ENCODE measurements at regions not wholly inside any gene's neighbourhood (a gene's known extent, or its start where the extent isn't known, plus 50 kb on each side); places are given as distances from the start of the nearest gene placed in this dataset.

DNA sequence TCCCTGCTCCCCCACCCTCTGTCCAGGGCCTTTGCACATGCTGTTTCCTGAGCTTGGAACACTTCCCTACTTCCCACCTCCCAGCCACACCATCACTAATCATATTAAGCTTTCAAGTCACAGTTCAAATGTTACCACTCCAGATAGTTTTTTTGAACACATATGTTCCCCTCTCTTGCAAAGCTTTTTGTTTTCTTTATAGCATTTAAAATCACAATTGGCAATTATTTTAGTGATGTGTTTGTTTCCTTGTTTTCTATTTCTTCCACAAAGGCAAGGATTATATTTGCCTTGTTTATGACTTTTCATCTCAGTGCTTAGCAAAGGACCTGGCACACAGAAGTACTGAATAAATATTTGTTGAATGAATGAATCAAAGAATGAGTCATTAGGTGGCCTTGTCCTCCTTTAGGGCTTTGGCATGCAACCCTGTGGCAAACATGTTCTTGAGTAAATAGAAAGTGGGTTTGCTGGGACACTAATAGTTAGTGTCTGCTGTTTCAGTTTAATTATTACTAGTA, 386.8 kb downstream of the FGF10 start (continued):
- TF ChIP-seq, protein P1, sequence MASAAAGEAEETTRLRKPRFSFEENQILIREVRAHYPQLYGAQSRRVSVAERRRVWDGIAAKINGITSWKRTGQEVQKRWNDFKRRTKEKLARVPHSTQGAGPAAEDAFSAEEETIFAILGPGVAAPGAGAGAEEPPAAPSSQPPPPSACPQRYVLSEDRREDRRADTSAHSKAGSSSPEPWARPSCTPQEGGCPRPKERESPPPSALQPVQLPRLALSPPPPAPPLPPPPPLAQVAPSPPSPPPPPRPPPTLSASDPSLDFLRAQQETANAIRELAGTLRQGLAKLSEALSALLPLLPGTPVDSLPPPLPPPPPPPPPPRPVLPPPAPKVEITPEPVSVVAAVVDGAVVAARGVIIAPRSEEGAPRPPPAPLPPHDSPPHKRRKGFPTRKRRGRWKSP (CRISPR knock-in tag; IDR thresholded peaks at IDR 0.05): peak; percentile 53; the same call in 1 of the 2 replicates
- TF ChIP-seq MIER2 (CRISPR knock-in tag; IDR thresholded peaks at IDR 0.05) (no peak), GATA4 (IDR thresholded peaks at IDR 0.05; ENCODE audit: borderline replicate concordance, low read depth) (peak; percentile 82; the same call in 1 of the 2 replicates), ZFP41 (CRISPR knock-in tag; IDR thresholded peaks at IDR 0.05; ENCODE audit: borderline replicate concordance) (no peak), TCF7 (IDR thresholded peaks at IDR 0.05; ENCODE audit: low read depth) (peak; percentile 95), MXI1 (IDR thresholded peaks at IDR 0.05; ENCODE audit: borderline replicate concordance, low read depth, low read length) (no peak), ZMYM2 (CRISPR knock-in tag; IDR thresholded peaks at IDR 0.05) (peak; percentile 78; the same call in 1 of the 2 replicates), FOXK1 (CRISPR knock-in tag; IDR thresholded peaks at IDR 0.05; ENCODE audit: borderline replicate concordance, low read depth) (peak; percentile 85), RARA (CRISPR knock-in tag; IDR thresholded peaks at IDR 0.05) (peak; percentile 81), ZEB1 (IDR thresholded peaks at IDR 0.05; ENCODE audit: insufficient replicate concordance, low read depth) (peak; percentile 20), MED1 (CRISPR knock-in tag; IDR thresholded peaks at IDR 0.05) (peak; percentile 79), REL (CRISPR knock-in tag; conservative IDR thresholded peaks at IDR 0.05) (no peak), MEF2D (CRISPR knock-in tag; IDR thresholded peaks at IDR 0.05) (peak; percentile 82; the same call in 1 of the 2 replicates), RXRA (CRISPR knock-in tag; IDR thresholded peaks at IDR 0.05) (no peak; the same call in 1 of the 2 replicates), ZNF17 (CRISPR knock-in tag; IDR thresholded peaks at IDR 0.05) (no peak), SIX1 (CRISPR knock-in tag; IDR thresholded peaks at IDR 0.05; ENCODE audit: borderline replicate concordance) (peak; percentile 60; the same call in 1 of the 2 replicates), HDAC1 (CRISPR knock-in tag; IDR thresholded peaks at IDR 0.05) (peak; percentile 78), ZBTB20 (CRISPR knock-in tag; IDR thresholded peaks at IDR 0.05; ENCODE audit: borderline replicate concordance, low read depth) (peak; percentile 63; the same call in 1 of the 2 replicates), YEATS2 (CRISPR knock-in tag; IDR thresholded peaks at IDR 0.05; ENCODE audit: borderline replicate concordance) (no peak), ZNF12 (CRISPR knock-in tag; IDR thresholded peaks at IDR 0.05) (0 out of 2 replicates have a peak, but pooled peaks have one; percentile 60), ZNF747 (CRISPR knock-in tag; IDR thresholded peaks at IDR 0.05; ENCODE audit: borderline replicate concordance) (no peak), SALL1 (CRISPR knock-in tag; IDR thresholded peaks at IDR 0.05) (peak; percentile 87; the same call in 1 of the 2 replicates), PPARG (CRISPR knock-in tag; conservative IDR thresholded peaks at IDR 0.05) (peak; percentile 81), DR1 (CRISPR knock-in tag; IDR thresholded peaks at IDR 0.05) (no peak), KAT8 (CRISPR knock-in tag; IDR thresholded peaks at IDR 0.05) (peak; percentile 61; the same call in 1 of the 2 replicates)
- TF ChIP-seq, protein P2, sequence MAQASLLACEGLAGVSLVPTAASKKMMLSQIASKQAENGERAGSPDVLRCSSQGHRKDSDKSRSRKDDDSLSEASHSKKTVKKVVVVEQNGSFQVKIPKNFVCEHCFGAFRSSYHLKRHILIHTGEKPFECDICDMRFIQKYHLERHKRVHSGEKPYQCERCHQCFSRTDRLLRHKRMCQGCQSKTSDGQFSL (CRISPR knock-in tag; IDR thresholded peaks at IDR 0.05): peak; percentile 83
- TF ChIP-seq, protein P3, sequence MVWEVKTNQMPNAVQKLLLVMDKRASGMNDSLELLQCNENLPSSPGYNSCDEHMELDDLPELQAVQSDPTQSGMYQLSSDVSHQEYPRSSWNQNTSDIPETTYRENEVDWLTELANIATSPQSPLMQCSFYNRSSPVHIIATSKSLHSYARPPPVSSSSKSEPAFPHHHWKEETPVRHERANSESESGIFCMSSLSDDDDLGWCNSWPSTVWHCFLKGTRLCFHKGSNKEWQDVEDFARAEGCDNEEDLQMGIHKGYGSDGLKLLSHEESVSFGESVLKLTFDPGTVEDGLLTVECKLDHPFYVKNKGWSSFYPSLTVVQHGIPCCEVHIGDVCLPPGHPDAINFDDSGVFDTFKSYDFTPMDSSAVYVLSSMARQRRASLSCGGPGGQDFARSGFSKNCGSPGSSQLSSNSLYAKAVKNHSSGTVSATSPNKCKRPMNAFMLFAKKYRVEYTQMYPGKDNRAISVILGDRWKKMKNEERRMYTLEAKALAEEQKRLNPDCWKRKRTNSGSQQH (CRISPR knock-in tag; IDR thresholded peaks at IDR 0.05; ENCODE audit: low read depth): 0 out of 2 replicates have a peak, but pooled peaks have one; percentile 57
- TF ChIP-seq, protein P4, sequence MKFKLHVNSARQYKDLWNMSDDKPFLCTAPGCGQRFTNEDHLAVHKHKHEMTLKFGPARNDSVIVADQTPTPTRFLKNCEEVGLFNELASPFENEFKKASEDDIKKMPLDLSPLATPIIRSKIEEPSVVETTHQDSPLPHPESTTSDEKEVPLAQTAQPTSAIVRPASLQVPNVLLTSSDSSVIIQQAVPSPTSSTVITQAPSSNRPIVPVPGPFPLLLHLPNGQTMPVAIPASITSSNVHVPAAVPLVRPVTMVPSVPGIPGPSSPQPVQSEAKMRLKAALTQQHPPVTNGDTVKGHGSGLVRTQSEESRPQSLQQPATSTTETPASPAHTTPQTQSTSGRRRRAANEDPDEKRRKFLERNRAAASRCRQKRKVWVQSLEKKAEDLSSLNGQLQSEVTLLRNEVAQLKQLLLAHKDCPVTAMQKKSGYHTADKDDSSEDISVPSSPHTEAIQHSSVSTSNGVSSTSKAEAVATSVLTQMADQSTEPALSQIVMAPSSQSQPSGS (CRISPR knock-in tag; IDR thresholded peaks at IDR 0.05): peak; percentile 58; the same call in 1 of the 2 replicates
- TF ChIP-seq, protein P5, sequence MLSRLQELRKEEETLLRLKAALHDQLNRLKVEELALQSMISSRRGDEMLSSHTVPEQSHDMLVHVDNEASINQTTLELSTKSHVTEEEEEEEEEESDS (CRISPR knock-in tag; IDR thresholded peaks at IDR 0.05; ENCODE audit: borderline replicate concordance): no peak

Measured in HepG2 (cell line).